Fibroblast of the aortic adventitia (primary cell): ENCODE measurements at regions not wholly inside any gene's neighbourhood (a gene's known extent, or its start where the extent isn't known, plus 50 kb on each side); places are given as distances from the start of the nearest gene placed in this dataset.
A peak's percentile ranks its signal among the peaks of the same experiment; 100 is the strongest.
"Not testable (repeated sequence)": the region's sequence is repeated elsewhere in the genome, so short reads cannot be mapped to it uniquely, and the experiment has no call there.

Experiments used
- DNase-seq: peaks from one replicate; pipeline ENCODE4 v3.0.0-alpha.2; 2010; ENCODE audit warnings: low read depth
- H3K4me3 ChIP-seq: 2 replicates; pipeline ENCODE4 v1.5.1; 2011; ENCODE audit warnings: low read depth, mild to moderate bottlenecking, control low read depth, low read length, moderate library complexity
- TF ChIP-seq, protein P1 (sequence below): IDR thresholded peaks from 2 replicates; pipeline ENCODE4 v1.5.1; 2011; ENCODE audit warnings: mild to moderate bottlenecking, low read length, control low read depth, inconsistent platforms; ENCODE audit not compliant: insufficient read depth

DNA sequence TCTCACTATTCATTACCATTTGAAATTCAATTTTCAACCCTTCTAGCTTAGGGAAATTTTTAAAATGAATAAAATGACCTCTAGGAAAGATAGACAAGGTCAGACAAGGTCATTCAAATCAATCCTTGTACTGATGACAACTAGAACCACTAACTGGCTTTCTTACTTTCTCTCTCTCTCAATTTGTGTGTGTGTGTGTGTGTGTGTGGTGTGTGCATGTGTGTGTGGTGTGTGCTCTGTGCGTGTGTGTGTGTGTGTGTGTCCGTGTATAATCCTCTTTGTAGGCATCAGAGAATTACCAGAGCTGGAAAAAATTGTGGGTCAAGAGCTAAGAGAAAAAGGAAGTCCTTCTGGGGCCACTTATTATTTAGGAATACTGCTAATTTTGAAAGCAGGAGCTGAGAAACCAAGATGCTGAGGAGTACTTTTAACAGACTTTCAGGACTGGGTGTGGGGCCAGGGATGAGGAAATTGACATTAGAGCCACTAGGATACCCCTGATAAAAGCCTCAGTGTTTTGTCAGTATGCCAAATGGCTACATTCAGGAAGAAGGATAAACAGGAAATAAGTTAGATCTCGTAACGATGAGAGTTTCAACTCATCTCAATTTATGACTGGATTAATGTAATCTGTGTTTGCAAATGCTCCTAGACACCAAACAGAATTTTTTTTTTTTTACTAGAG, 723.3 kb downstream of the CETN3 start:
- DNase-seq = no peak
- TF ChIP-seq, protein P1, sequence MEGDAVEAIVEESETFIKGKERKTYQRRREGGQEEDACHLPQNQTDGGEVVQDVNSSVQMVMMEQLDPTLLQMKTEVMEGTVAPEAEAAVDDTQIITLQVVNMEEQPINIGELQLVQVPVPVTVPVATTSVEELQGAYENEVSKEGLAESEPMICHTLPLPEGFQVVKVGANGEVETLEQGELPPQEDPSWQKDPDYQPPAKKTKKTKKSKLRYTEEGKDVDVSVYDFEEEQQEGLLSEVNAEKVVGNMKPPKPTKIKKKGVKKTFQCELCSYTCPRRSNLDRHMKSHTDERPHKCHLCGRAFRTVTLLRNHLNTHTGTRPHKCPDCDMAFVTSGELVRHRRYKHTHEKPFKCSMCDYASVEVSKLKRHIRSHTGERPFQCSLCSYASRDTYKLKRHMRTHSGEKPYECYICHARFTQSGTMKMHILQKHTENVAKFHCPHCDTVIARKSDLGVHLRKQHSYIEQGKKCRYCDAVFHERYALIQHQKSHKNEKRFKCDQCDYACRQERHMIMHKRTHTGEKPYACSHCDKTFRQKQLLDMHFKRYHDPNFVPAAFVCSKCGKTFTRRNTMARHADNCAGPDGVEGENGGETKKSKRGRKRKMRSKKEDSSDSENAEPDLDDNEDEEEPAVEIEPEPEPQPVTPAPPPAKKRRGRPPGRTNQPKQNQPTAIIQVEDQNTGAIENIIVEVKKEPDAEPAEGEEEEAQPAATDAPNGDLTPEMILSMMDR = no peak

DNA sequence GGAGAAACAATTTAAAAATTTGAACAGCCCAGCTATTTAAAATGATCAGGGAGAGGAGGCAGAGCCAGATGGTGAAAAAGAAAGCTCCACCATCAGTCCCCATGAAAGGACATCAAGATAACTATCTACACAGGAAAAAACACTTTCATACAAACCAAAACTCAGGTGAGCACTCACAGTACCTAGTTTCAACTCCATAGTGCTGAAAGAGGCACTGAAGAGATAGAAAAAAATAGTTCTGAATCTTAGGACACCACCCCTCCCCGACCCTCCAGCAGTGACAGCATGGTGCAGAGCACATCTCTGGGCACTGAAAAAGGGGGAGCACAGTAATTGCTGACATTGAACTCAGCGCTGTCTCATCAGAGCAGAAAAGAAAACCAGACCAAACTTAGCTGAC, 732.9 kb downstream of the CETN3 start:
- H3K4me3 ChIP-seq = no peak overlapping the region
- TF ChIP-seq, protein P1 = no peak
- DNase-seq = no peak

More for the DNA sequence above, 723.3 kb downstream of the CETN3 start:
- no peak overlapping the region for H3K4me3 ChIP-seq

DNA sequence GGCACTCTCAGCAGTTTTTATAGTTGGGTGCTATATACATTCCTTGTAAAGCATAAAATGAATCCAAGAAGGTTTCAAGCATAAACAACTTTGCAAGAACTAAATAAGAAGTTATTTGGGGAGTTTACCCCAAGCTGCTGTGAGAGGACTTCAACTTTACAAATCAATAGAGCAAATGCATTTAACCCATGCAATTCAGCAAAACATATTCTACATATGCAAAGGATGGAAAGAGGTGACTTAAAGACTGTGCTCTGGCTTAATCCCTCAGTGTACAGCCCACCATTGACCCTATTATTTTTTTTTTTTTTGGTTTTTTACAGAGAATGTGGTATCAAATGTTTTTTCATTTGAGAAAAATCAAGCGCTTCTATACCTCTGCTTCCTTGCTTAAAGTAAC, 736.5 kb downstream of the CETN3 start:
- DNase-seq = no peak
- TF ChIP-seq, protein P1 = no peak
- no peak overlapping the region for H3K4me3 ChIP-seq

DNA sequence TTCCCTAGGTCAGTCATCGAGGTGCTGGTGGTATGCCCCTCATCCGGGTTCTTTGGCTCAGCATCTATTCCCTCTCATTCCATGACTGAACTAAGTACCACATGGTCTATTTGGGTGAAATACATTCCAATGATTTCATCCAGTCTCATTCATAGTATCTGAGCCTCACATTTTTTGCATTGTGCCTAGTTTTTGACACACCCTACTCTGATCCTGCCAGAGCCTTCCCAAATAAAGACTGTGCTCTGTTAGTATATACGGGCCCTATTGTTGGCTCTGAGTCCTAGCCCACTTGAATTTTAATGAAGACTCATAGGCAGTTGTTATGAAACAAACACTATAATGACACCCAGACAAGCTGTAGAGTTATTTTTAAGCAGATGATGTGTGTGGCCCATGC, 740.7 kb downstream of the CETN3 start:
- peak; percentile 39 for DNase-seq
- TF ChIP-seq, protein P1 = no peak
- H3K4me3 ChIP-seq = no peak overlapping the region

DNA sequence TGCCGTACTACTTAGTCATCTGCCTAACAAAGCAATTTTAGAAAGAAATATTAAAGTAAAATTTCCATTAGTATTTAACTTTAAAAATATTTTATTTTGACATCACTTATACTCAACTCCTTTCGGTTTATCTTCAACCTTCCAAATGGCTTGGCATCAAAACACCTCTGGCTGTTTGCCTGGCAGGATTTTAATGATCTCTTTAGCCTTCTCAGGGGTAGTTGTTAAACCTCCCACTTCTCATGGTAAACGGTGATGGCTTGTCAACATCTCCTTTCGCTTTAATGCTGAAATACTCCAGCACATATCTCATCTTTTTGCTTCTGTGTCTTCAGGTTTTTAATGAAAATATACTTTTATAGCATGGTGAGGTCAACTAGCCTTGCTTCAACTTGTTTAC, 747.1 kb downstream of the CETN3 start:
- H3K4me3 ChIP-seq = no peak overlapping the region
- TF ChIP-seq, protein P1 = no peak
- DNase-seq = peak; percentile 2

DNA sequence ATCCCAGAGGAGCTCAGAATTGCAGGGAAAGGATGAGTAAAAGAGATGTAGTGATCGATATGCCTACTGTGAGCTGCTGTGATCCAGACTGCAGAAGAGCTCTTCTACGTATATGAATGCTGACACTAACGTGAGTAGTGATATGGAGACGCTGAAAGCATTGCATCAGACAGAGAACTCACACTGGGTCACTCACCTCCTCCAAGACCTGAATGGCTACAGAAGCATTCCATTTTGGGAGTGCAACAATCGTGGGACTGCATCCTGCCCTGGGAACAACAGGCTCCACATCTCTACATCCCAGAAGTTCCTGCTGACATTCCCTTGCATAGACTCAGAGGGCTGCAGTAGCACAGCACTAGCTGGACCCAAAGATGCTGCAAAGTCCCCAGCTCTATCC, 755.9 kb upstream of the MEF2C start:
- H3K4me3 ChIP-seq = no peak overlapping the region
- DNase-seq = no peak
- TF ChIP-seq, protein P1 = no peak

DNA sequence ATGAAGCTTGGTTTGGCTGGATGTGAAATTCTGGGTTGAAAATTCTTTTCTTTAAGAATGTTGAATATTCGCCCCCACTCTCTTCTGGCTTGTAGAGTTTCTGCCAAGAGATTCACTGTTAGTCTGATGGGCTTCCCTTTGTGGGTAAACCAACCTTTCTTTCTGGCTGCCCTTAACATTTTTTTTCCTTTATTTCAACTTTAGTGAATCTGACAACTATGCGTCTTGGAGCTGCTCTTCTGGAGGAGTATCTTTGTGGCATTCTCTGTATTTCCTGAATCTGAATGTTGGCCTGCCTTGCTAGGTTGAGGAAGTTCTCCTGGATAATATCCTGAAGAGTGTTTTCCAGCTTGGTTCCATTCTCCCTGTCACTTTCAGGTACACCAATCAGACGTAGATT, 751.2 kb upstream of the MEF2C start:
- DNase-seq, H3K4me3 ChIP-seq: not testable (repeated sequence)

DNA sequence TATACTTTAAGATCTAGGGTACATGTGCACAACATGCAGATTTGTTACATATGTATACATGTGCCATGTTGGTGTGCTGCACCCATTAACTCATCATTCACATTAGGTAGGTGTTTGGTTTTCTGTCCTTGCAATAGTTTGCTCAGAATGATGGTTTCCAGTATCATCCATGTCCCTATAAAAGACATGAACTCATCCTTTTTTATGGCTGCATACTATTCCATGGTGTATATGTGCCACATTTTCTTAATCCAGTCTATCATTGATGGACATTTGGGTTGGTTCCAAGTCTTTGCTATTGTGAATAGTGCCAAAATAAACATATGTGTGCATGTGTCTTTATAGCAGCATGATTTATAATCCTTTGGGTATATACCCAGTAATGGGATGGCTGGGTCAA, 747.1 kb upstream of the MEF2C start:
- not testable (repeated sequence) for DNase-seq, H3K4me3 ChIP-seq
